ENCODE measurements at regions not wholly inside any gene's neighbourhood (a gene's known extent, or its start where the extent isn't known, plus 50 kb on each side); places are given as distances from the start of the nearest gene placed in this dataset.

GRCh38 chr12:125434936-125435443 lies 369.8 kb downstream of the AACS start:
- no peak for DNase-seq (ENCODE audit: low spot score)
- no peaks in the 10 kb centered on the region for H3K36me3 ChIP-seq
- H3K27me3 ChIP-seq (replicated peaks; ENCODE audit: insufficient read depth): no peaks in the 10 kb centered on the region
- no peak overlapping the region for H3K4me3 ChIP-seq
- H3K9me3 ChIP-seq: no peaks in the 10 kb centered on the region
- TF ChIP-seq CTCF (IDR thresholded peaks at IDR 0.05) (no peak), POLR2AphosphoS5 (IDR thresholded peaks at IDR 0.05) (no peak), POLR2A (IDR thresholded peaks at IDR 0.05) (no peak)
- 78% methylated on average over 8 of the region's 8 CpGs for WGBS
- no peaks in the 10 kb centered on the region for H3K4me1 ChIP-seq (replicated peaks)
- H3K27ac ChIP-seq: no peak overlapping the region
- intact Hi-C loops (cut with DNase I): no loop called here

GRCh38 chr12:125435871-125436270 lies 370.6 kb downstream of the AACS start:
- H3K36me3 ChIP-seq: no peaks in the 10 kb centered on the region
- no peaks in the 10 kb centered on the region for H3K9me3 ChIP-seq
- H3K4me1 ChIP-seq (replicated peaks): no peaks in the 10 kb centered on the region
- no peak overlapping the region for H3K27ac ChIP-seq
- 94% methylated on average over 7 of the region's 7 CpGs for whole genome bisulfite sequencing
- DNase-seq (ENCODE audit: low spot score): no peak
- H3K4me3 ChIP-seq: no peak overlapping the region
- H3K27me3 ChIP-seq (replicated peaks; ENCODE audit: insufficient read depth): no peaks in the 10 kb centered on the region
- intact Hi-C loops (cut with DNase I): no loop called here
- TF ChIP-seq POLR2A (IDR thresholded peaks at IDR 0.05): no peak

- Histone ChIP-seq H3K4me3 (no peak overlapping the region), H3K27ac (no peak overlapping the region), H3K4me1 (replicated peaks) (no peaks in the 10 kb centered on the region), H3K36me3 (no peaks in the 10 kb centered on the region), H3K27me3 (replicated peaks; ENCODE audit: insufficient read depth) (no peaks in the 10 kb centered on the region), H3K9me3 (no peaks in the 10 kb centered on the region)
- TF ChIP-seq CTCF (IDR thresholded peaks at IDR 0.05): no peak
- TF ChIP-seq POLR2AphosphoS5 (IDR thresholded peaks at IDR 0.05): no peak
- no peak for TF ChIP-seq POLR2A (IDR thresholded peaks at IDR 0.05)
- intact Hi-C loops (cut with DNase I): no loop called here
- DNase-seq (ENCODE audit: low spot score): no peak
- WGBS: 91% methylated on average over 2 of the region's 2 CpGs
Measured at GRCh38 chr12:125436686-125437085, 371.5 kb downstream of the AACS start.

GRCh38 chr12:125440399-125440798 lies 375.2 kb downstream of the AACS start:
- WGBS: 34% methylated on average over 3 of the region's 3 CpGs
- TF ChIP-seq POLR2A (IDR thresholded peaks at IDR 0.05) (no peak), POLR2AphosphoS5 (IDR thresholded peaks at IDR 0.05) (no peak), CTCF (IDR thresholded peaks at IDR 0.05) (no peak)
- no peak overlapping the region for H3K27ac ChIP-seq
- no peaks in the 10 kb centered on the region for H3K36me3 ChIP-seq
- no peaks in the 10 kb centered on the region for H3K9me3 ChIP-seq
- intact Hi-C loops (cut with DNase I): no loop called here
- no peak for DNase-seq (ENCODE audit: low spot score)
- H3K4me1 ChIP-seq (replicated peaks): no peaks in the 10 kb centered on the region
- no peak overlapping the region for H3K4me3 ChIP-seq
- no peaks in the 10 kb centered on the region for H3K27me3 ChIP-seq (replicated peaks; ENCODE audit: insufficient read depth)

GRCh38 chr12:125443341-125443740 lies 378.1 kb downstream of the AACS start:
- H3K27me3 ChIP-seq (replicated peaks; ENCODE audit: insufficient read depth): no peaks in the 10 kb centered on the region
- no peaks in the 10 kb centered on the region for H3K9me3 ChIP-seq
- DNase-seq (ENCODE audit: low spot score): no peak
- WGBS: 13% methylated on average over 1 of the region's 1 CpG
- intact Hi-C loops (cut with DNase I): no loop called here
- no peak overlapping the region for H3K4me3 ChIP-seq
- no peaks in the 10 kb centered on the region for H3K4me1 ChIP-seq (replicated peaks)
- TF ChIP-seq POLR2A (IDR thresholded peaks at IDR 0.05): no peak
- TF ChIP-seq POLR2AphosphoS5 (IDR thresholded peaks at IDR 0.05): no peak
- no peak for TF ChIP-seq CTCF (IDR thresholded peaks at IDR 0.05)
- no peaks in the 10 kb centered on the region for H3K36me3 ChIP-seq
- H3K27ac ChIP-seq: no peak overlapping the region

Data from prostate gland (tissue), 2 donors.